22Rv1 (cell line): ENCODE measurements at regions not wholly inside any gene's neighbourhood (a gene's known extent, or its start where the extent isn't known, plus 50 kb on each side); places are given as distances from the start of the nearest gene placed in this dataset.

Source experiments
- H3K27ac ChIP-seq: fragments of 450-650 bp; 2 replicates; pipeline ENCODE4 v1.5.1; 2017
- ZFX ChIP-seq: fragments of 450-650 bp; IDR thresholded peaks from 2 replicates; pipeline ENCODE4 v1.6.1; 2017; ENCODE audit warnings: antibody characterized with exemption, borderline replicate concordance
- TF ChIP-seq, protein P1 (sequence below): fragments of 450-650 bp; IDR thresholded peaks from 2 replicates; pipeline ENCODE4 v1.5.1; 2017; ENCODE audit warnings: mild to moderate bottlenecking

- TF ChIP-seq ZFX, result no peak
- TF ChIP-seq, protein P1, sequence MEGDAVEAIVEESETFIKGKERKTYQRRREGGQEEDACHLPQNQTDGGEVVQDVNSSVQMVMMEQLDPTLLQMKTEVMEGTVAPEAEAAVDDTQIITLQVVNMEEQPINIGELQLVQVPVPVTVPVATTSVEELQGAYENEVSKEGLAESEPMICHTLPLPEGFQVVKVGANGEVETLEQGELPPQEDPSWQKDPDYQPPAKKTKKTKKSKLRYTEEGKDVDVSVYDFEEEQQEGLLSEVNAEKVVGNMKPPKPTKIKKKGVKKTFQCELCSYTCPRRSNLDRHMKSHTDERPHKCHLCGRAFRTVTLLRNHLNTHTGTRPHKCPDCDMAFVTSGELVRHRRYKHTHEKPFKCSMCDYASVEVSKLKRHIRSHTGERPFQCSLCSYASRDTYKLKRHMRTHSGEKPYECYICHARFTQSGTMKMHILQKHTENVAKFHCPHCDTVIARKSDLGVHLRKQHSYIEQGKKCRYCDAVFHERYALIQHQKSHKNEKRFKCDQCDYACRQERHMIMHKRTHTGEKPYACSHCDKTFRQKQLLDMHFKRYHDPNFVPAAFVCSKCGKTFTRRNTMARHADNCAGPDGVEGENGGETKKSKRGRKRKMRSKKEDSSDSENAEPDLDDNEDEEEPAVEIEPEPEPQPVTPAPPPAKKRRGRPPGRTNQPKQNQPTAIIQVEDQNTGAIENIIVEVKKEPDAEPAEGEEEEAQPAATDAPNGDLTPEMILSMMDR, result no peak
- no peak overlapping the region for H3K27ac ChIP-seq
These were observed 358.7 kb downstream of the BARHL2 start for GRCh38 chr1:90358448-90358847.

DNA sequence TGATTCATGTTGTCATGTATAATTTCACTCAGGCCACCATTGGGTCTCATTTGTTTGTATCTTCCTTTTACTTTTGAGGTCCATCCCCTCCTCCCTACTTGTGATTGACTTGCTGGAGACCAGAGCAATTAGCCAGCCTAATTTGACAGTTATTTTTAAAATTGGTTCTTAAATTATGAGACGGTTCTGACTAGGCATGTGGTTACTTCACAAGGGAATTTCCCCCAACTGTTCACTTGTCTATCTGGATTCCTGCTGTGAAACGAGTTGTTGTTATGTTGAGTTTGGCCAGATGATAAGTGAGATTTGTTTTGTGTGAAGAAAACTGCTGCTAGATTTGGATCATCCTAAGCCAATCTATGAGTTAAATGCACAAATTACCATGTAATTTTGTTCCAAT lies 359.1 kb downstream of the BARHL2 start:
- TF ChIP-seq, protein P1, result no peak
- no peak for TF ChIP-seq ZFX
- H3K27ac ChIP-seq, result no peak overlapping the region

GRCh38 chr1:90356991-90357390 lies 360.1 kb downstream of the BARHL2 start:
- TF ChIP-seq, protein P1, result no peak
- no peak for TF ChIP-seq ZFX
- no peak overlapping the region for H3K27ac ChIP-seq

- TF ChIP-seq, protein P1, result no peak
- TF ChIP-seq ZFX, result no peak
- H3K27ac ChIP-seq, result no peak overlapping the region
These were observed 361.0 kb downstream of the BARHL2 start for GRCh38 chr1:90356101-90356500.

DNA sequence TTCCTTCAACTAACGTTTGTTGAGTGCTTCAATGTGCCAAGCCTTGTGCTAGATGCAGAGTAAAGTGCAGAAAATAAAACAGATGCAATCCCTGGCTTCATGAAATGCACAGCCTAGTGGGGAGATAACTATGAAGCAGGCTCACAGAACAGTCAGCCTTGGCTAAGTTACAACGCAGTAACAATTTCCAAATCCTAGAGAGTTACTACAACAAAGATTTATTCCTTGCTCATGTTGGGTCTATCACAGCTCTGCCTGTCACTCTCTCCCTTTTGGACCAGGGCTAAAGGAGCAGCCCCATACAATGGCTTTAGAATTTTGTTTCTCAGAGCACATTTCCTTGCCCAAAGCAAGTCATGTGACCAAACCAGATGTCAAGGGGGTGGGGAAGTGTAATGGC lies 359.8 kb downstream of the ZNF326 start:
- no peak overlapping the region for H3K27ac ChIP-seq
- TF ChIP-seq, protein P1, result no peak
- TF ChIP-seq ZFX, result no peak

DNA sequence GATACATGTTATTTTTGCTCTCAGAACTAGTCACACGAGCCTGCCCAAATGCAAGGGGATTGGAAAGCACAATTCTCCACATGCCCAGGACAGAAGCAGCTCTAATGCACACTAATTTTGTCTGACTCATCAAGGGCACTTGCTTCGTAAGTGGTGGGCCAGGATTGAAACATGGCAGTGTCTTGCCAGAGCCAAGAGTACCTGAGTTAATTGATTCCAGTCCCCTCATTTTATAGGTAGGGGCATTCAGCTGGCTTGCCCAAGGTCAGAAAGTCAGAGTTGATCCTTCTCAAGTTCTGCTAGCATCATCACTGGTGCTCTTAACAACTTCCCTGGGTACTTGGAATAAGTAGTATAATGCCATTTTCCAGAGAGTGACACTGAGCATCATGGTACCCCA lies 356.1 kb downstream of the ZNF326 start:
- TF ChIP-seq, protein P1, result no peak
- TF ChIP-seq ZFX, result no peak
- H3K27ac ChIP-seq, result no peak overlapping the region

DNA sequence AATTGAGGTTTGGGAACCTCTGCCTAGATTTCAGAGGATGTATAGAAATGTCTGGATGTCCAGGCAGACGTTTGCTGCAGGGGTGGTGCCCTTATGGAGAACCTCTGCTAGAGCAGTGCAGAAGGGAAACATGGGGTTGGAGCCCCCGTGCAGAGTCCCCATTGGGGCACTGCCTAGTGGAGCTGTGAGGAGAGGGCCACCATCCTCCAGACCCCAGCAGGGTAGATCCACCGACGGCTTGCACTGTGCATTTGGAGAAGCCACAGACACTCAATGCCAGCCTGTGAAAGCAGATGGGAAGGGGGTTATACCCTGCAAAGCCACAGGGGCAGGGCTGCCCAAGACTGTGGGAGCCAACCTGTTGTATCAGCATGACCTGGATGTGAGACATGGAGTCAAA lies 354.6 kb downstream of the ZNF326 start:
- TF ChIP-seq, protein P1, result no peak
- TF ChIP-seq ZFX, result no peak
- H3K27ac ChIP-seq, result no peak overlapping the region
